ENCODE measurements at regions not wholly inside any gene's neighbourhood (a gene's known extent, or its start where the extent isn't known, plus 50 kb on each side); places are given as distances from the start of the nearest gene placed in this dataset.

DNA sequence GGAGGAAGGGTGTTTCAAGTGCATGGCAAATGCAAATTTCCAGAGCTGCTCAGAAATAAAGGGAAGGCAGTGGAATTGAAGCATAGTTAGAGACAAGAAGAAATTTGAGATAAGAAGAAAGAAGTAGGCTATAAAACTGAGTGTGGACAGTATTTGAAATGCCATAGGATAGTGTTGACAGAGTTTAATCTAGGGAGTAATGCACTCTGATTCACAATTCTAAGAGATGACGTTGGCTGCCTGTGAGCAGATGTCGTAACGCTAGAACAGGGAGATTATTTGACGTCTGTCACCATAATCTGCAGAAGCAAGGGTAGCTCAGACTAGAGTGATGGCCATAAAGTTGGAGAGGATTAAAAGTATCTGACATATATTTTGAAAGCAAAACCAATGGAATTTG, 389.9 kb upstream of the KIRREL3 start:
- intact Hi-C loops (cut with DNase I), result no loop called here
- Histone ChIP-seq H3K27ac (no peak overlapping the region), H3K36me3 (no peaks in the 10 kb centered on the region), H3K9me3 (no peaks in the 10 kb centered on the region), H3K27me3 (no peaks in the 10 kb centered on the region), H3K4me3 (no peak overlapping the region), H3K4me1 (no peaks in the 10 kb centered on the region)
- DNase-seq, result no peak
- no peak for ATAC-seq
- TF ChIP-seq, protein P1, sequence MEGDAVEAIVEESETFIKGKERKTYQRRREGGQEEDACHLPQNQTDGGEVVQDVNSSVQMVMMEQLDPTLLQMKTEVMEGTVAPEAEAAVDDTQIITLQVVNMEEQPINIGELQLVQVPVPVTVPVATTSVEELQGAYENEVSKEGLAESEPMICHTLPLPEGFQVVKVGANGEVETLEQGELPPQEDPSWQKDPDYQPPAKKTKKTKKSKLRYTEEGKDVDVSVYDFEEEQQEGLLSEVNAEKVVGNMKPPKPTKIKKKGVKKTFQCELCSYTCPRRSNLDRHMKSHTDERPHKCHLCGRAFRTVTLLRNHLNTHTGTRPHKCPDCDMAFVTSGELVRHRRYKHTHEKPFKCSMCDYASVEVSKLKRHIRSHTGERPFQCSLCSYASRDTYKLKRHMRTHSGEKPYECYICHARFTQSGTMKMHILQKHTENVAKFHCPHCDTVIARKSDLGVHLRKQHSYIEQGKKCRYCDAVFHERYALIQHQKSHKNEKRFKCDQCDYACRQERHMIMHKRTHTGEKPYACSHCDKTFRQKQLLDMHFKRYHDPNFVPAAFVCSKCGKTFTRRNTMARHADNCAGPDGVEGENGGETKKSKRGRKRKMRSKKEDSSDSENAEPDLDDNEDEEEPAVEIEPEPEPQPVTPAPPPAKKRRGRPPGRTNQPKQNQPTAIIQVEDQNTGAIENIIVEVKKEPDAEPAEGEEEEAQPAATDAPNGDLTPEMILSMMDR (IDR thresholded peaks at IDR 0.05), result no peak

DNA sequence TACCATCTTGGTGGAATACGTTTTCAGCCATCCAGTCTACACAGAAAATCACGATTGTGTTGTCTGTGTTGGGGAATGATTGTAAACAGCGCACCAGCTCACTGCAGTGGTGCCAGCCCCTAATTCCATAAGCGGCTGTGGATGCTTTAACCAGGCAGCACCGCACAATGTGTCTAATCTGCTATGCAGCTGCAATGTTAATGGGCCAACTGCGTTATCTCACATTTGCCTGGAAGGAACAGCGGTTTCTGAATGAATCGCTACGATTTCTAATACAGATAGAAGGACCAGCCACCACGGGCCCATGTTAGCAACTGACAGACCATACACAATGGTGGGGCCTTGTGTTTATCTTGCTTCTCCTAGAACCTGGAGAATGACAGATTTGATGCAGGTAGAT, 384.5 kb upstream of the KIRREL3 start:
- intact Hi-C loops (cut with DNase I), result no loop called here
- ATAC-seq, result no peak
- H3K36me3 ChIP-seq, result no peaks in the 10 kb centered on the region
- no peak overlapping the region for H3K27ac ChIP-seq
- no peak for DNase-seq
- H3K27me3 ChIP-seq, result no peaks in the 10 kb centered on the region
- no peaks in the 10 kb centered on the region for H3K4me1 ChIP-seq
- H3K4me3 ChIP-seq, result no peak overlapping the region
- TF ChIP-seq, protein P1 (IDR thresholded peaks at IDR 0.05), result no peak
- no peaks in the 10 kb centered on the region for H3K9me3 ChIP-seq

DNA sequence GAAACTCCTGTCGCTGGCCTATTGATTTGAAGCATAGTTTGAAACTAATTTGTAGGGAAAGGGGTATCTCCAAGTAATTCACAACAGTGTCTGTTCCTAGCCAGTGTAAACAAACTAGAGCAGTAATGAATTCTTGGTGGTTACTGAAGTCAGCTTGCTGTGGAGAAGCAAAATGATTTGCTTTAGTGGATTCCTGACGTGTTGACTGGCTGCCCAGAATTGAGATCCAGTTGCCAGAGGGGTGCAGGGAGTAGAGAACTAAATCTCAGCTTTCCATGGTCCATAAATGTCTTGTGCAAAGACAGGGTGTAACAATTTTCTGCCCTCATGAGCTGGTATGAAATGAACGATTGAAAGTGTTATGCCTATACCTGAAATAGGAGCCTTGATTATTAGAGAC, 382.5 kb upstream of the KIRREL3 start:
- ATAC-seq (no peak), DNase-seq (no peak)
- Histone ChIP-seq H3K4me3 (no peak overlapping the region), H3K36me3 (no peaks in the 10 kb centered on the region), H3K27ac (no peak overlapping the region), H3K9me3 (no peaks in the 10 kb centered on the region), H3K4me1 (no peaks in the 10 kb centered on the region), H3K27me3 (no peaks in the 10 kb centered on the region)
- TF ChIP-seq, protein P1 (IDR thresholded peaks at IDR 0.05), result no peak
- intact Hi-C loops (cut with DNase I), result no loop called here

DNA sequence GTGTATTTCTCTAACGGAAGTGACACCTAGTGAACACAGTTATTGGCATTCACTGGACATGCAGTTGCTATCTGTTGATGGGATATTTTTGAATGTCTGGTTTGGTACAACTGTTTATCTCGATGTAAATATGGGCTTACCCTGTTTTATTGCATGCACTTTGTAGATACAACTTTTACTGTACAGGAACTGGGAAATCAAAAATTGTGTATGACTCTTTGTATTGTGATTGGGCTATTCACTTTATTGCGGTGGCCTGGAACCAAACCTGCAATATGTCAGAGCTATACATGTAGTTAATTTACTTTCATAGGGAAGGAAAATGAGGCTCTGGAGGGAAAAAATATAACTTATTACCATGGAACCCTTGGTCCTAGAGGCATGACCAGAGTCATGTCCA, 380.7 kb upstream of the KIRREL3 start:
- Histone ChIP-seq H3K27ac (no peak overlapping the region), H3K4me3 (no peak overlapping the region), H3K4me1 (no peaks in the 10 kb centered on the region), H3K27me3 (no peaks in the 10 kb centered on the region), H3K9me3 (no peaks in the 10 kb centered on the region), H3K36me3 (no peaks in the 10 kb centered on the region)
- DNase-seq (no peak), ATAC-seq (no peak)
- intact Hi-C loops (cut with DNase I), result no loop called here
- TF ChIP-seq, protein P1 (IDR thresholded peaks at IDR 0.05), result no peak

DNA sequence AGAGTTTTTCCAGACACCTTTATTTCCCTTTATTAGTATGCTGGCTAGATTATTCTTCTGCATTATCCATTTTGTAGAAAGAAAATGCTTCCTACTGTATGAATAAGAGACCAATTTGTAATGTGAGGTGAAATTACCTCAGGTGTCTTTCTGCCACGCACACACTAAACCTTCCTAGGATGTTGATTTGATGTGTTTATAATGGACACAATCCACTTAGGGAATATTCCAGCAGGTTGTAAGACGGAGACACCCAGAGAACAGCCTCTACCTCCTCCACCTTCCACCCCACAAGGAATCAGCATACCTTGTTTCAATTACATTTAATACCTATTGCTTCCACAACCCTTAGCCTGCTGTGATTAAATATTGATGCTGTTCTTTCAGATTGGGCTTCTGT, 379.1 kb upstream of the KIRREL3 start:
- Histone ChIP-seq H3K36me3 (no peaks in the 10 kb centered on the region), H3K4me1 (no peaks in the 10 kb centered on the region), H3K27me3 (no peaks in the 10 kb centered on the region), H3K27ac (no peak overlapping the region), H3K4me3 (no peak overlapping the region), H3K9me3 (no peaks in the 10 kb centered on the region)
- TF ChIP-seq, protein P1 (IDR thresholded peaks at IDR 0.05), result no peak
- intact Hi-C loops (cut with DNase I), result no loop called here
- no peak for ATAC-seq
- no peak for DNase-seq
